PC-3 (cell line): ENCODE measurements at regions not wholly inside any gene's neighbourhood (a gene's known extent, or its start where the extent isn't known, plus 50 kb on each side); places are given as distances from the start of the nearest gene placed in this dataset.

Experiments
- ATAC-seq: fragments of 200-7000 bp; cut with Tn5 transposase; 2 replicates; pipeline ENCODE4 v1.9.1; 2020; ENCODE audit warnings: mild to moderate bottlenecking, moderate library complexity
- BruUV-seq: library from RNA; stranded (reverse); fragments of 400-500 nt; replicated peaks from 2 replicates; lab custom pipeline; 2021; lab: Mats Ljungman, UMichigan
- CTCF ChIA-PET: fragments of 300-600 bp; sonication (Branson Sonifier 250); formaldehyde crosslinking; loops from one replicate; lab custom pipeline; 2022; ENCODE audit warnings: antibody characterized with exemption; lab: Charles Lee
- POLR2A ChIA-PET: fragments of 300-600 bp; sonication (Branson Sonifier 250); formaldehyde crosslinking; loops from one replicate; lab custom pipeline; 2022; ENCODE audit warnings: antibody characterized with exemption; ENCODE audit not compliant: unreplicated experiment; lab: Charles Lee
- DNase-seq: peaks from one replicate; pipeline ENCODE4 v3.0.0-alpha.2; 2015
- H2AFZ ChIP-seq: fragments of 300-600 bp; sonication (generic); 2 replicates; pipeline ENCODE4 v1.6.0; 2016; ENCODE audit warnings: antibody characterized with exemption, low read length
- H3F3A ChIP-seq: fragments of 300-600 bp; sonication (generic); one replicate; pipeline ENCODE4 v1.6.0; 2017; ENCODE audit warnings: antibody characterized with exemption, low read length, control low read depth, mild to moderate bottlenecking; ENCODE audit not compliant: unreplicated experiment
- H3K27ac ChIP-seq: fragments of 300-600 bp; sonication (generic); 2 replicates; pipeline ENCODE4 v1.5.1; 2016; ENCODE audit warnings: mild to moderate bottlenecking, low read length
- H3K27me3 ChIP-seq: fragments of 300-600 bp; sonication (generic); 2 replicates; pipeline ENCODE4 v1.6.1; 2016; ENCODE audit warnings: low read length, mixed read lengths
- H3K36me3 ChIP-seq: fragments of 300-600 bp; sonication (generic); 2 replicates; pipeline ENCODE4 v1.6.1; 2016; ENCODE audit warnings: low read depth, mixed run types, low read length, mixed read lengths
- H3K4me1 ChIP-seq: fragments of 300-600 bp; sonication (generic); 2 replicates; pipeline ENCODE4 v1.5.1; 2016; ENCODE audit warnings: low read length; ENCODE audit not compliant: insufficient read depth
- H3K4me2 ChIP-seq: fragments of 300-600 bp; sonication (generic); 2 replicates; pipeline ENCODE4 v1.6.0; 2016; ENCODE audit warnings: low read length
- H3K4me3 ChIP-seq: fragments of 300-600 bp; sonication (generic); 2 replicates; pipeline ENCODE4 v1.5.1; 2016; ENCODE audit warnings: mild to moderate bottlenecking, low read length, mixed read lengths
- H3K79me2 ChIP-seq: fragments of 300-600 bp; sonication (generic); 2 replicates; pipeline ENCODE4 v1.6.1; 2017; ENCODE audit warnings: low read length, mixed read lengths
- H3K9ac ChIP-seq: fragments of 300-600 bp; sonication (generic); 2 replicates; pipeline ENCODE4 v1.6.0; 2016; ENCODE audit warnings: mild to moderate bottlenecking, low read length
- H3K9me2 ChIP-seq: fragments of 300-600 bp; sonication (generic); replicated peaks from 2 replicates; pipeline ENCODE4 v1.6.1; 2016; ENCODE audit warnings: mixed run types, low read length, mixed read lengths
- H3K9me3 ChIP-seq: fragments of 300-600 bp; sonication (generic); 2 replicates; pipeline ENCODE4 v1.6.1; 2016; ENCODE audit warnings: low read length, mixed read lengths
- H4K20me1 ChIP-seq: fragments of 300-600 bp; sonication (generic); 2 replicates; pipeline ENCODE4 v1.6.1; 2016; ENCODE audit warnings: low read length, mixed read lengths
- EZH2 ChIP-seq: fragments of 300-600 bp; sonication (generic); IDR thresholded peaks from one replicate; pipeline ENCODE4 v1.6.1; 2017; ENCODE audit warnings: antibody characterized with exemption, mild to moderate bottlenecking, low read length; ENCODE audit not compliant: unreplicated experiment
- EZH2phosphoT487 ChIP-seq: fragments of 300-600 bp; sonication (generic); IDR thresholded peaks from 2 replicates; pipeline ENCODE4 v1.6.1; 2018; ENCODE audit warnings: mild to moderate bottlenecking, antibody characterized with exemption, low read length, borderline replicate concordance
- intact Hi-C: fragments of 100-400 bp; cut with micrococcal nuclease; formaldehyde crosslinking; loops from 2 replicates; pipeline ENCODE4 v1.9.0; 2023
- TF ChIP-seq, protein P1 (sequence below): fragments of 300-600 bp; sonication (generic); conservative IDR thresholded peaks from 2 replicates; pipeline ENCODE4 v1.5.1; 2017; ENCODE audit warnings: antibody characterized with exemption, low read depth, mild to moderate bottlenecking, low read length

GRCh38 chr17:33463887-33464286 is 170.8 kb upstream of the ASIC2 start:
- POLR2A ChIA-PET: no interaction called here
- BruUV-seq: no TSS peak

DNA sequence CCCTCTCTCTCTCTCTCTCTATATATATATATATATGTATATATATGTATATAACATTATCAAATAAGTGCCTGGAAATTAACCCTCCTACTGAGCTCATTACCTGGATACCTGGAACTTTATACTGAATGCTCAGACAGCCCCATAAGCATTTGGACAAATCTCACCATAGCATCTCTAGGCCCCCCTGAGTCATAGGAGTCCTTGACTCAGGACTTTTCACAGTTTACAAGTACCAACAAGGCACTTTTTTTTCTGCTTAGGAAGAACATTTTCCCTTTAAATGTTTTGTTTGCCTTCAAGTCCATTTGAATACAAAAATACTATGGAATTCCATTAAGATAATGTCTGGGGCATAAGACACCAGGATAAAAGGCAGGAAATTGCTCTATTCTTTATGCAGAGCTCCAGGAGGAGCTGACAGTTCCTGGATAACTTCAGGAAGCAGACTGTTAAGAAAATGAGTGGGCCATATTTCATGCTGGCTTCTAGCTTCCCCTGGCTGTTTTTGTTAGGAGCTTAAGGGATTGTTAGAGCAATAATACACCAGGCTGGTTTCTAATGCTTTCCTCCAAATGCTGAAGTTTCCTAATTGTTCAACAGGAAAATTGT is 171.7 kb upstream of the ASIC2 start:
- Histone ChIP-seq H3K9me3 (no peaks in the 10 kb centered on the region), H3K9me2 (no peaks in the 10 kb centered on the region), H3K27ac (no peak overlapping the region), H3K4me2 (no peak overlapping the region), H2AFZ (no peak overlapping the region), H4K20me1 (no peaks in the 10 kb centered on the region), H3K36me3 (no peaks in the 10 kb centered on the region), H3K9ac (no peak overlapping the region), H3F3A (no peaks in the 10 kb centered on the region), H3K27me3 (no peaks in the 10 kb centered on the region), H3K4me1 (no peaks in the 10 kb centered on the region), H3K79me2 (no peaks in the 10 kb centered on the region), H3K4me3 (no peak overlapping the region)
- intact Hi-C loops: no loop called here
- no peak for TF ChIP-seq EZH2phosphoT487
- TF ChIP-seq EZH2: no peak
- TF ChIP-seq, protein P1, sequence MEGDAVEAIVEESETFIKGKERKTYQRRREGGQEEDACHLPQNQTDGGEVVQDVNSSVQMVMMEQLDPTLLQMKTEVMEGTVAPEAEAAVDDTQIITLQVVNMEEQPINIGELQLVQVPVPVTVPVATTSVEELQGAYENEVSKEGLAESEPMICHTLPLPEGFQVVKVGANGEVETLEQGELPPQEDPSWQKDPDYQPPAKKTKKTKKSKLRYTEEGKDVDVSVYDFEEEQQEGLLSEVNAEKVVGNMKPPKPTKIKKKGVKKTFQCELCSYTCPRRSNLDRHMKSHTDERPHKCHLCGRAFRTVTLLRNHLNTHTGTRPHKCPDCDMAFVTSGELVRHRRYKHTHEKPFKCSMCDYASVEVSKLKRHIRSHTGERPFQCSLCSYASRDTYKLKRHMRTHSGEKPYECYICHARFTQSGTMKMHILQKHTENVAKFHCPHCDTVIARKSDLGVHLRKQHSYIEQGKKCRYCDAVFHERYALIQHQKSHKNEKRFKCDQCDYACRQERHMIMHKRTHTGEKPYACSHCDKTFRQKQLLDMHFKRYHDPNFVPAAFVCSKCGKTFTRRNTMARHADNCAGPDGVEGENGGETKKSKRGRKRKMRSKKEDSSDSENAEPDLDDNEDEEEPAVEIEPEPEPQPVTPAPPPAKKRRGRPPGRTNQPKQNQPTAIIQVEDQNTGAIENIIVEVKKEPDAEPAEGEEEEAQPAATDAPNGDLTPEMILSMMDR: no peak
- DNase-seq (no peak), ATAC-seq (no peak)
- BruUV-seq: no TSS peak
- ChIA-PET POLR2A (no interaction called here), CTCF (no interaction called here)

More at GRCh38 chr17:33463887-33464286, 170.8 kb upstream of the ASIC2 start:
- Histone ChIP-seq H3K9ac (no peak overlapping the region), H2AFZ (no peak overlapping the region), H4K20me1 (no peaks in the 10 kb centered on the region), H3F3A (no peaks in the 10 kb centered on the region), H3K79me2 (no peaks in the 10 kb centered on the region), H3K9me3 (no peaks in the 10 kb centered on the region), H3K36me3 (no peaks in the 10 kb centered on the region), H3K9me2 (no peaks in the 10 kb centered on the region), H3K27ac (no peak overlapping the region), H3K4me1 (no peaks in the 10 kb centered on the region), H3K27me3 (no peaks in the 10 kb centered on the region), H3K4me2 (no peak overlapping the region), H3K4me3 (no peak overlapping the region)
- intact Hi-C loops: no loop called here
- DNase-seq: no peak
- TF ChIP-seq, protein P1: no peak
- TF ChIP-seq EZH2: no peak
- no peak for ATAC-seq
- CTCF ChIA-PET: no interaction called here

DNA sequence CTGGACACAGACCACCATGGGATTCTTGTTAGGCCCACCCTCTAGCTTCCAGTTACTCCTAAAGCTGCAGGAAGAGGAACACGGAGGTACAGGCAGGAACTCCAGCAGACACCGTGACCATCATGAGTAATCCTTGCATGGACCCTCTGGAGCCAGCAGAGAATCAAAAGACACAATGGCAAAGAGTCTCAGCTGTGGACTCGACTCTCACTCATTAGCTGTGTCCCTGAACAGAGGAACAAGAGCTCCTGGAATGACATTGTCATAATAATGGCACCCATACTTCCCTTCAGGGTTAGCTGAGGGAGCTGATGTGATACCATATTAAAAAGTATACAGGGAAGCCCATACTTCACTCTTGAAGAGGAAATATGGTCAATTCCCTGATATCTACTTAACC is 176.3 kb upstream of the ASIC2 start:
- Histone ChIP-seq H3F3A (no peaks in the 10 kb centered on the region), H3K27ac (no peak overlapping the region), H4K20me1 (no peaks in the 10 kb centered on the region), H3K79me2 (no peaks in the 10 kb centered on the region), H3K4me3 (no peak overlapping the region), H2AFZ (no peak overlapping the region), H3K9me2 (no peaks in the 10 kb centered on the region), H3K36me3 (no peaks in the 10 kb centered on the region), H3K27me3 (no peaks in the 10 kb centered on the region), H3K9ac (no peak overlapping the region), H3K4me2 (no peak overlapping the region), H3K4me1 (no peaks in the 10 kb centered on the region), H3K9me3 (no peaks in the 10 kb centered on the region)
- intact Hi-C loops: no loop called here
- ChIA-PET CTCF (no interaction called here), POLR2A (no interaction called here)
- BruUV-seq: no TSS peak
- ATAC-seq: no peak
- TF ChIP-seq EZH2 (no peak), EZH2phosphoT487 (no peak)
- TF ChIP-seq, protein P1: no peak
- DNase-seq: no peak
